Neural cell (in vitro differentiated cells): ENCODE measurements at regions not wholly inside any gene's neighbourhood (a gene's known extent, or its start where the extent isn't known, plus 50 kb on each side); places are given as distances from the start of the nearest gene placed in this dataset.

Experiments
- CTCF ChIP-seq: fragments of 450-650 bp; IDR thresholded peaks from 2 replicates; pipeline ENCODE4 v1.5.1; 2014; ENCODE audit warnings: antibody characterized with exemption, mild to moderate bottlenecking, moderate library complexity; ENCODE audit not compliant: poor library complexity, severe bottlenecking
- EZH2 ChIP-seq: fragments of 200-600, 300-800 bp; shearing (Covaris generic), sonication (generic); IDR thresholded peaks from 2 replicates; pipeline ENCODE4 v1.6.1; 2014; ENCODE audit warnings: antibody characterized with exemption, low read length, borderline replicate concordance, mild to moderate bottlenecking; ENCODE audit not compliant: insufficient read depth, poor library complexity, severe bottlenecking
- RAD21 ChIP-seq: fragments of 450-650 bp; conservative IDR thresholded peaks from 2 replicates; pipeline ENCODE4 v1.6.1; 2014; ENCODE audit warnings: antibody characterized with exemption, mild to moderate bottlenecking, moderate library complexity

- TF ChIP-seq EZH2 (no peak), CTCF (no peak), RAD21 (no peak)
These were observed 78.0 kb downstream of the MARCHF4 start for GRCh38 chr2:216294305-216294704.
